HG02763 (cell line): ENCODE measurements at regions not wholly inside any gene's neighbourhood (a gene's known extent, or its start where the extent isn't known, plus 50 kb on each side); places are given as distances from the start of the nearest gene placed in this dataset.

Source experiments
- ATAC-seq: cut with Tn5 transposase; IDR thresholded peaks from one replicate; pipeline ENCODE4 v1.9.1; 2021; ENCODE audit warnings: mild to moderate bottlenecking, moderate library complexity; ENCODE audit not compliant: unreplicated experiment

DNA sequence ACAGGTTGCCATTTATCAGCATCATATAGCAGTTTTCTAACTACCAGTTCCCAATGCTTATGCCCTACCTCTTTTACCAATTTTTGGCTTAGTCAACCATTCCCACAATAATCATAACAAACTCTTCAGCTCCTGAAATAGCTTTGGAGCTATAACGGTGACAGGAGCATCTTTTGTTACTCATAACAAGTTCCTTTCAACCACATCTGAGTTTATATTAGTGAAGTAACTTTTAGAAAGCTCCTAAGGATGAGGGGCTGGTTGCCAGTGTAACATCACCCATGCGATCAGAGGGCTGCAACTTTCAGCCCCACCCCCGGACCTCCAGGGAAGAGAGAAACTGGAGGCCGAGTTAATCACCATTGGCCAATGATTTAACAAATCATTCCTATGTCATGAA, 495.3 kb upstream of the RASGRP1 start:
- no peak for ATAC-seq

DNA sequence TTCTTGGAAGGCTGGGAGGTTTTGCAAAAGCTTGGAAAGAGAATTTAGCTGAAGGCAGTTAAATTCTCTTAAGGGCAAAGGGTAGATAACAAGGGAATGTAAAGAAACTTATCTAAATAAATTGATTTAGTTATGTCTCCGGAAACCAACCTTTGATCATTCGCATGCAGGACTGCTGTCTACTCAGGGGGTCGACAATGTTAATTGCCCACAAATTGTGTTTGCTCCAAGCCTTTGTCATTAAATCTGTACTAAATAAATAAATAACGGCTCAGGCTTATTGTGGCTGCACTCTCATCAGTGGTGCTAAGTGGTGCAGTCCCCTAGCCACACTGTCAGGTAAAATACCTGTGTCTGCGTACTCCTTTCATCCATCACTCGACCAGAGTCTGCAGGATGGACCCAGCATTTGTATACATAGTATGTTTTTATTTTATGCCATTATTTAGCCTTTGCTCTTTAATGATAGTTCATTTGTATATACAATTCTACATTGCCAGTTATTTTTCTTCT, 497.4 kb upstream of the RASGRP1 start:
- no peak for ATAC-seq

DNA sequence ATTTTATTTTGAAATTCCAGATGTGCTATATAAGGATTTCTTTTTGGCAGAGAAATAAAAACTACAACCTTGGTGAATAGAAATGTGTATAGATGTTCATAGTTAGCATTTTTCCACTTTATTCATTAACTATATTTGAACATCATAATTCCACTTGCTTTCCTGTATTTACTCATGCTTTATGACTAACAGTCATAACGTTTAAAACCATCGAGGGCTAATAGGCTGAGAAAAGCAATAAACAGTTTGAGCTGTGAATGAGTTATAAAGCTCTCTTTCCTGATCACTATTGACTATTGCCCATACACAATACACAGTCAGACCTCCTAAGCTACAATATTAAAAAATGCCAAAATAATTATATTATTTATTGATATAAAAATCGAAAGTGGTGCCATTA, 502.1 kb upstream of the RASGRP1 start:
- ATAC-seq, result no peak

DNA sequence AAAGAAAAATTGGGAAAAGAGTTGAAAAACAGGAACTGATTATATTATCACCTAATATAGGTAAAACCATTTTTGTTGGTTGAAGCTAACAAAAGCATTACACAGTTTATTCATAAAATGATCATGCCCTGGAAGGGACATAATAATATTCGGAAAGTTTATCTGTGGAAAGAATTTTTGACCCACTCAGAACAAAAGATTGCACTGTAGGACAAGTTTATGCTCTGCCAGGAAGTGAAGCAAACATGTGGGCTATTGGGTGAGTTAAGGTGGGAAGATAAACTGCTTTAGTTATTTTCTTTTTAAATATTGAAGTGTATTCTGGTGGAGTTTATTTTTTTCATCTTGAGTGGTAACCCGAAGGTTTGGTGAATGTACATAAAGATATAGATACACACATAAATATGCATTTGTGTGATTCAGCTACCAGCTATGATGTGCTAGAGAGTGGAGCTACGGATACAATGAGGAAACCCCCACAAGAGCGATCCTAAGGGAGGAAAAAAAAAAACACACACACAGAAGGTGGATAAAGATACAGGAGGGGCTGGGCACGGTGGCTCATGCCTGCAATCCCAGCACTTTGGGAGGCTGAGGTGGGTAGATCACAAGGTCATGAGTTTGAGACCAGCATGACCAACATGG, 506.4 kb upstream of the THBS1 start:
- ATAC-seq, result no peak

DNA sequence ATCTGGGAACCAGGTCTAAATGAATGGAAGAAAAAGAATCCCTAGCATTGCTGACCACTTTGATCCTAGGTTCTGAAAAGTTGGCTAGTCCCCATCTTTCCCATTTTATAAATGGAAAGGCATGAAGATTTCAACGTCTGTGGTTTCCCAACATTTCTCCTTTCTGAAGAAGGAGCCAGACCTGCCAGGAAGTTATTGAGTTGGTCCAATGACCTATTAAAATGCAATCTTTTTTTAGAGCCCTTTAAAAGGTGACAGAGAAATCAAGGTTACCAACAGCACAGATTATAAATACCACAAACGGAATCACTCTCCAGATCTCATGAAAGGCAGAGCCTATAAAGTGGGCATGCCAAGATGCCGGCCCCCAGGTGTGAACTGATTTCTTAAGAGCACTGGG, 505.6 kb upstream of the THBS1 start:
- no peak for ATAC-seq

DNA sequence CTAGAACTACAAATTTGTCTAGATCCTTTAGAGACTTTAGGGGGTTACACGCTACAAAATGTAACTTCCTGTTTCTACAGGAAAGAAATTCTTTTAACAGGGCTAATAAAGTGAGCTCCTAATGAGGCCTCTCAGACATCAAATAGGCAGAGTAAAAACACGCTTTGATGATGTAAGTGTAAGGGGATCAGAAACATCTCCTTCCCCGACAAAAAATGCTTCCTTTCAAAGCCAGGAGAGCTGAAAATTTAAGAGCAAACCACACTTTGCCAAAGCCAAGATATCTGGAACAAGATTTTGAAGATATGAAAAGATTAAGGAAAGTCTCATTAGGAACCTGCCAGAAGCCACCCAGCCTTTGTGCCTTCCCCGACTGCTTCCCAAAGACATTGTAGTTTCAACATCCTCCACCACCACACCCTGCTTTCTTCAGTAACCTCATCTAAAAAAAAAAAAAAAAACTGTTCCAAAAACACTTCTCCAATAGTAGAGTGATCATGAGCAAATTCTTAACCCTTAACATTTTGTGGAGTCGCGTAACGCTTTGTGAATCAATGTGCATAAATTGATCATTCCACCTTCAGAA, 505.0 kb upstream of the THBS1 start:
- no peak for ATAC-seq

DNA sequence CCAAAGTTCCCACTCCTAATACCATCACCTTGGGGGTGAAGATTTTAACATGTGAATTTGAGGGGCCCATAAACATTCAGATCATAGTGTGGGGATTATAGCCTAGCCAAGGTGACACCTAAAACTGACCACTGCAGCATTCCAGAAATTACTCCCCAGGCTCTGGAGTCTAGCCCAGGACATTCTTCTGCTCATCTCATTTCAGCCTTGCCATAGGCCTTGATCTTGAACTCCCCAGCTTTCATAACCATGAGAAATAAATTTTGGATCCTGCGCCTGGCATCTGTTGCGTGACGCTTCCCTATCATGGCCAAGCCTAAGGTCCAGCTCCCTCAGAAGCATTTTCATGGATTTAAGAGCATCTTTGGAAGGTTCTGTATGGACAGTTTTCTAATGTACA, 502.9 kb upstream of the THBS1 start:
- ATAC-seq, result no peak

DNA sequence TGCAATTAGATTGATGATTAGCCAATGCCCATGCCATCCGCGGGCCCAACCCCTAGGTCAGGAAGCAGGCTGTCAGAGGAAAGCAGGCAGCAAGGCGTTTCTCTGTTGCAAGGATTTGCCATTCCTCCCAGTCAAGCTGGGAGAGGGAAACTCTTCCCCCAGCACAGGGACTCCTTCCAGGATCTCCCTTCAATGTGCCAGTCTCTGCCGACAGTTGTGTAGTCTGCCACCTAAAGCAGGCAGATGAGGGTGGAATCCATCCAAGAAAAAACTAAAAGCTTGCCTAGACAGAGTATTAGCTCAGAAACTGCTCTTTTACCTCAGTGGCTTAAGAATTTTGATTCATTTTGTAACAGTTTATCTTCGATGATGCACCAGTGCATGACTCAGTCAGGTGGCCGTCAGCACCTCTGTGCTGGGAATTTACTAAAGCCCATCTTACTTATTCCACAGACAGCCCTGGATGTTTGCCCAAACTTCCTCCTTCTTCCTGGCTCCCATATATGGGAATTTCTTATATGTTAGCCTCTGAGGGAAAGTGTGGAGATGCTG, 501.5 kb upstream of the THBS1 start:
- no peak for ATAC-seq

DNA sequence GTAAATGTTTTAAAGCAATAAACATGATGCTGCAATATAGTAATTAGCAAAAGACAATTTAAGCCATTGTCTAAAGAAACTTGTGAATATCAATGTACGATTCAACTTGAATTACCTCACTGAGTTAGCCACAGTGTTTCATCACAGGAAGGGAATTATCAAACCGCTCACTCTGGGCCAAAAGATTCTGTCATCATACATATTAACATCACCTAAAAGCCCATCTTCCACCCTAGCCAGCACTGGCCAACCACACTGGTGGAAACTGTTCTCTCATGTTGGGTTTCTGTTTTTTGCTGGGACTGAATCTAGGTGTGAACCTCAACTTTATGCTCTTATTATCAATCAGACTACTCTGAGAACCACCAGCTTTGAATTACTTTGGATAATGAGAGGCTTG, 497.7 kb upstream of the THBS1 start:
- no peak for ATAC-seq

DNA sequence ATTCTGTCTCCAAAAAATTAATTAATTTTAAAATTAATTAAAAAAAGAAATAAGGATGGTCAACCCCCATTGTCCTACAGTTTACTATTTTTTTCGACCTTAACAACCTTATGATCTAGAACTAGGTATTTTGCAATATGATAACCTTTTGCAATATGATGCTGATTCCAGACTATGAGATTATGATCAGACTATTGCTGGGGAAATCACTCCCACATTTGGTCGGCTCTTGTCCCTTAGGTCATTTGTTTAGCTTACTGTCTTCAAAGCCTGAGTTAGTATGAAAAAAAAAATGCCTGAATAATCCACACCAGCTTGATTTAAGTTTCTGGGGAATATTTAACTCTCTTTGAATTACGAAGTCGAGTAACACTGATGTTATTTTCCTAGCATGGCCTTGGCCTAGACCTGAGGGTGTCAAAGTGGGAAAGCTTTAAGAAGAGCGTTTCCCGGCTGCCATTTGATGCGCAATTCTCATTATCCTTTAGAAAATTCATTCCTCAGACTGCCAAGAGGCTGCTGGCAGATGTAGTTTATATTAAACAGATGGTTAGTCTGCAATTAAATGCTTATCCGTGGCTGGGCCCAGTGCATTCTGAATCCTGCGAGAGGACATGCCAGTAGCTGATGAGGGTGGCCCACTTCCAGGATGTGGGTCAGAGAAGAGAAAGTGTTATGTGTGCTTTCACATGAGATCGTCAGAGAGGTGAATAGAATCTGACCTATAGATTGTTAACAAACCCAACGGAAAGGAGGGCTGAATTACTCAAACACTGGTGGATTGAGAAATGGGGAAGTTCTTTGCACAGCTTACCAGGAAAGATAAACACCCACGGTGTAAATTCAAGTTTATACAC, 496.0 kb upstream of the THBS1 start:
- no peak for ATAC-seq

DNA sequence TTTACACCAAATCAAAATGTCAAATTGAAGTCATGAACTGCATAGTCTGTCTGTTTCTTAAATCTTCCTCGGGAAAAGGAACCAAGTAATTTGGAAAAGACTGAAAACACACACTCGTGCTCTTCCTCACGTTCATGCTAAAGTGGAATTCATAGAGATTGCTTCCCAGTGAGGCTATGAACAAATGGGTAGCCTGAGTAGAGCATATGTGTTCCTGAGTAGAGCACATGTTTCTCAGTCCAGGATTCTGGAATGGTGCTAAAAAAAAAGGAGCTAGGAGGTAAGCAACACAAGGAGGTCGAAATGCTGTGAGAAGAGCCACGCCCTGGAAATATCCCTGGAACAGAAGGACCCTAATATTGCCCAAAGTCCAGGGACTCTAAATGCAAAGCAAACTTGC, 494.2 kb upstream of the THBS1 start:
- no peak for ATAC-seq

DNA sequence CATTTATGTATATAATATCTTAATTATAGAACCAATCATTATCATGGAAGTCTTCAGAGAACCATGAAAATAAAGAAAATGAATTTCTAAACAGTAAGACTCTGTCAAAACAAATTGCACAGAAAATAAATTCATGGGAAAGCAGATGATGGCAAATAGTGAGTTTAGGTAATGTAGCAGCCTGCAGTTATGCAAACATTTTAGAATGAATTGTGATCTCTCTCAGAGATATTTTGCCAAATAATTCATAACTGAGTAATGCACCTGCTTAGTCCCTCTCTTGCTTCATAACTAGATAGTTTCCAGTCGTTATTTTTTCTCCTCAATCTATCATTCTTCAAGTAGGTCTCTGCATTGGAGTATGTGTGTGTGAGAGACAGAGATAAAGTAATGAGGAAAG, 492.7 kb upstream of the THBS1 start:
- no peak for ATAC-seq

DNA sequence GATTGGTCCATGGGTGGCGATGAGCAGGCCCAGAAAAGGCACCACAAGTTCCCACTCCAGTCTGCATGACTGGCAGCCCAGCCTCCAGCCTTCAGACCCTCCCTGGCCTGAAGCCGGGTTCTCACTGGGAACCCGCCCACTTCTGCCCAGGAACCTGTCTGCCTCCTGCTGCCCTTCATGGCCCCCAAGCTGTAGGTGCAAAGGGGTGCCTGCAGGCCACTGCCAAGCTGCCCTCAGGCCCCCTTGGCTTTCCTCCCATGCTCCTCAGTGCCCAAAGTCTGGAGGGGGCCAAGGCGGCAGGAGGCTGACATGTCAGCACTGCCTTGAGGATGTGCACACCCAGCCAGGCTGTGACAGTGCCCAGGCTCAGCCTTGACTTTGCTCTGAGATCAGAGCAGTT, 488.5 kb upstream of the THBS1 start:
- ATAC-seq, result no peak

DNA sequence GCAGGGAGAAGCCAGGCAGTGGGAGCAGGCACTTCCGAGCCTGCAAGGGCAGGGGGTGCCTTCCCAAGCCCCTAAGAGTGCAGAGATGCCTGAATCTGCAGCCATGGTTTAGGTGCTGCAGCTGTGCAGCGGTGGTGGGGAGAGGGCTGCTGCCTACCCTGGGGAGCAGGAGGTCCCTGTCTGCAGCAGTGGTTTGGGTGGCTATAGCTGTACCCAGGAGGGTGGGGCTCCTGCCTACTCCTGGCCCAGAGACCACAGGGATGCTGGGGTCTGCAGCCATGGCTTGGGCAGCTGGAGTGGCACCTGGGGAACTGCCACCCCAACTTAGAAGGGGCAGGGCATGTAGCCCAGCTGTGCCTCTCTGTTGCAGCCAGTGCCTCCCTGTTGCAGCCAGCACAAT, 488.1 kb upstream of the THBS1 start:
- no peak for ATAC-seq

DNA sequence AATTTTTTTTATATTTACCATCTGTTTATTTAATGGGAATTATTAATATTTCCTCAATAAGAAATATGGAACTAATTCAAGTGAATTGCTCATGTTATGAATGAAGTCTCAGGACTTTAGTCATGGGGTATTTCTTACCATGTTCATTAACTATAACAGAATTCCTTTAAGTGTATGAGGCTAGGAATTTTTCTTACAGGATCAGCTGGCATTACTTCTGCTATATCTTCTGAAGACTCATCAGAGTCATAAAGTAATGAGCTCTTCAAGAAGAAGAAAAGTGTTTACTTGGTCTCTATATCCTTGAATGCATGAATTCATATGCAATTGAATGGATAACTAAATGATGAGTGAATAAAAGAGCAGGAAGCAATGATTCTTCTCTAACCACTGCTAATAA, 486.8 kb upstream of the THBS1 start:
- ATAC-seq, result no peak

DNA sequence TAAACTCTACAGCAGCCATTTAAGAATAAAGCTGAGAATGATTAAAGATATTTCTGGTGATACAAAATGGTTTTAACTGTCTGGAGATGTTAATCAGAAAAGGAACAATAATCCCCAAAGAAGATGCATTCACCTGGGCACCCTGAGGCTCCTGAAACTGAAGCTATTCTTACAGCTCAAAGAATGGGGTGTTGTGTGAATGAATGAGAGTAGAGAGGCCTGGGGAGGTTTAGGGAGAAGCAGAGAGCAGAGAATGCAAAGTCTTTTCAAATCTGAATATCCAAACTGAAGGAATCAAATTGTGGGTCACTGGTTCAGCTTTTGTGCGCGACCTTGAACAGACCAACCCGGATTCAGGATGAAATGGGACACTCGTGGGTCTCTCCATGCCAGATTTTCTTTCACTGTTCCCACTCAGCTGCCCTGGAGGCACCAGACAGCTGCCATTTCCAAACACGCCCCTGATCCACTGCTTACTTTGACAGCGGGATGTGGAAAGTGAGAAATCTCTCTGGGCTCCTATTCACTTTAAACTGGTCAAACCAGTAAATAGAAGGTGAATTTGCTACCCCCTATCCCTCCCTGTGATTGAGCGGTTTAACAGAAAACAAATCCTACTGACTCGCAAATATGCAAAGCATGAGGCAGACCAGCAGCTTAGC, 485.5 kb upstream of the THBS1 start:
- ATAC-seq, result no peak

DNA sequence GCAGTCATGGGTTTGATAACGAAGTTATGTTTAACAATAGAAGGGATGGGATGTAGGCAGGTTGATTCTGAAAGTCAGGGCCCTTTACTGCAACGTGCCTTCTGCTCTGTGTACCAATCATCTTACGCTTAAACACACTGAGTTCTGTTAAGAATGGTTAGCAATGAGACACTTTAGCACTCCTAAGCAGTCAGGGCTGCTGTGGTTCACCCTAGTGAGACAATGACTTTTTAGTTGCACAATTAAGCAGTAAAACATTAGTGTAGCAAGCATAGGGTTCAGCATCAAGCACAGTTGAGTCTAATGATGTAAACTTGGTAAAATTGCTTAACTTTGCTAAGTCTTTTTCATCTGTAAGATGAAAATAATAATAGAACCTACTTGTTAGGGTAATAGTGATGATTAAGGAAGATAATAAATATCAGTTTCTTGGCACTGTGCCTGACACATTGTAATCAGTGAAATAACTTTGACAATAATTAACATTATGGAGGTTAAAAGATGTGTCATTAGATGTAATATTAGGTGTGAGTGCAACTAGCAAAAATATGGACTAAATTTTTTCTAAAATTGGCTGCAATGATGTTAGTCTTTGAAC, 484.2 kb upstream of the THBS1 start:
- no peak for ATAC-seq

DNA sequence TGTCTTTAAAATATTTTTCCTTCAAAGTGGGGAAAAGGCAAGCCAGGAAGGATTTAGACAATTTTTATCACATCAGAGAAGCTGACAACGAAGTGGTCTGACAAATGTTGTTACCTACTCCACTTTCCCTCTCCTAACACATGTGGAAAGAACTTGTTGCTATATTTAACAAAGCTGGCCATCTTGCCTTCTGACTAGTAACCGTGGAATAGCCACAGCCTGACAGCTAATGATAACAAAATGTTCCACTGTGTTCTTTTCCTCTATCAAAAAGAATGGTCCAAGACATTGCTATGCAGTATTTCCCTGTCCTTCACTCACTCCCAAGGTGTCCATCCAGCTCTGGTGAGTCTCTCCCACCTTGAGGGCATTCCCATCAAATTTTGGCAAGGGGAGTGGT, 481.4 kb upstream of the THBS1 start:
- no peak for ATAC-seq

DNA sequence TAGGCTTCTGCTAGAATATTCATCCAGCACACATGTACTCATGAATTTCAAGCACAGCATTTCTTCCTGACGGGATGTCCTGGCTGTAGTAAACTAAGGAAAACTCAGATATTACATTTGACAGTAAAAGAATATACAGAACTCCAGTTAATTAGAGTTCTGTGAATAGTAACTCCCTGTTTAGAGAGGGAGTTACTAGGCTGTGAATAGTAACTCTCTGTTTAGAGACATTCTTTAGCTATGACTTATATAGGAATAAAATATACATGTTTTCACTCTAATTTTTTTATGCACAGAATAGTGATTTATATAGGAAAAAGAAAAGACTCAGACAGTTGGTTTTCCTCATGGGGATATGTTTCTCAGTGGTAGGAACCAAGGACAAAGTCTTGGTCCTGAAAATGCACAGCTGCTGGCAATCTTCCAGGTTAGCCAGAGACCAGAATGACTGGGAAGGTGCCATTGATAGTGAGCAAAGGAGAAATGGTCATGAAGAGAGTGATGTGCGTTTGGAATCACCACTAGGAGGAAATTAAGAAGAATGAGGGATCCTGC, 480.7 kb upstream of the THBS1 start:
- ATAC-seq, result no peak

DNA sequence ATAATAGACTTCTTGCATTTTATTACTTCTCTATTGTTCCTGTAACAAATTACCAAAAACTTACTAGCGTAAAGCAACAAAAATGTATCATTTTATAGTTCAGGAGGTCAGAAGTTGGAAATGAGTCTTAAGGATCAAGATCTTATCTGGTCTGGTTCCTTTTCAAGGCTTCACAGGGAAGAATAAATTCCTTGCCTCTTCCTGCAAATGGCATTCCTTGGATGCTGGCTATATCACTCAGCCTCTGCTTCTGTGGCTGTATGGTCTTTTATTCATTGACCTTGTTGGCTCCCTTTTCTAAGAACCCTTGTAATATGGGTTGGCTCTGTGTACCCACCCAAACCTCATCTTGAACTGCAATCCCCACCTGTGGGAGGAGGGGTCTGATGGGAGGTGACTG, 478.4 kb upstream of the THBS1 start:
- ATAC-seq, result no peak

DNA sequence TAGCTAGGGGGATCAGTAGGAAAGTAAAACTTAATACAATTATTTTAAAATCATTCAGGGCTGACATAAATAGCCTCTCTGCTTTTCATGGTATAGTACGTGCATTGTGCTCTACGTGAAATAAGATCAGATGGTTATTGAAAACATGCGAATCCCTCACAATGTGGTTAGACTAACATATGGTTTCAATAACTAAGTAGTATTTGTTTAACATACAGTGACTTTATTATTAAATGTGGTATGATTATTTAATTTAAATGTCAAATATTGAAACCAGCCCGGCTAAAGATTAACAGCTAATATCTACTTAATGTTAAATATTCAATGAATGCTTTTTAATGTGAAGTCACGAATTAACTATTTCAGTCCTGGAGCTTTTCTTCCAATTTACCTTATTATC, 473.9 kb upstream of the THBS1 start:
- ATAC-seq, result no peak
